ENCODE measurements at regions not wholly inside any gene's neighbourhood (a gene's known extent, or its start where the extent isn't known, plus 50 kb on each side); places are given as distances from the start of the nearest gene placed in this dataset.

GRCh38 chr10:28391283-28391682 lies 88.4 kb upstream of the MPP7 start:
- Histone ChIP-seq H3F3A (ENCODE audit: low read depth) (no peaks in the 10 kb centered on the region), H3K36me3 (ENCODE audit: insufficient read depth, low read length) (no peaks in the 10 kb centered on the region), H2AFZ (ENCODE audit: low read length) (no peak overlapping the region), H3K4me3 (ENCODE audit: low read length, poor library complexity, severe bottlenecking) (no peak overlapping the region), H3K27me3 (ENCODE audit: insufficient read depth, low read length, poor library complexity, severe bottlenecking) (no peaks in the 10 kb centered on the region), H3K79me2 (ENCODE audit: insufficient read depth, low read length) (no peaks in the 10 kb centered on the region), H4K20me1 (ENCODE audit: insufficient read depth, low read length, poor library complexity, severe bottlenecking) (no peaks in the 10 kb centered on the region), H3K4me2 (ENCODE audit: low read depth, low read length, poor library complexity, severe bottlenecking) (no peak overlapping the region), H3K4me1 (ENCODE audit: insufficient read depth, low read length, poor library complexity, severe bottlenecking) (no peaks in the 10 kb centered on the region), H3K9me3 (ENCODE audit: insufficient read depth, low read depth, low read length) (no peaks in the 10 kb centered on the region), H3K9me2 (replicated peaks; ENCODE audit: low read depth, low read length) (no peaks in the 10 kb centered on the region), H3K9ac (ENCODE audit: low read depth, low read length, poor library complexity, severe bottlenecking) (no peak overlapping the region)
- no peak for TF ChIP-seq CTCF (conservative IDR thresholded peaks at IDR 0.05; ENCODE audit: low read length)
- no peak for TF ChIP-seq EZH2phosphoT487 (IDR thresholded peaks at IDR 0.05; ENCODE audit: borderline replicate concordance)

GRCh38 chr10:28393956-28394568 lies 91.2 kb upstream of the MPP7 start:
- no peaks in the 10 kb centered on the region for H3F3A ChIP-seq (ENCODE audit: low read depth)
- H3K36me3 ChIP-seq (ENCODE audit: insufficient read depth, low read length) = no peaks in the 10 kb centered on the region
- no peaks in the 10 kb centered on the region for H3K79me2 ChIP-seq (ENCODE audit: insufficient read depth, low read length)
- TF ChIP-seq CTCF (conservative IDR thresholded peaks at IDR 0.05; ENCODE audit: low read length) = peak; percentile 98
- TF ChIP-seq EZH2phosphoT487 (IDR thresholded peaks at IDR 0.05; ENCODE audit: borderline replicate concordance) = no peak
- H3K9me2 ChIP-seq (replicated peaks; ENCODE audit: low read depth, low read length) = no peaks in the 10 kb centered on the region
- no peak overlapping the region for H2AFZ ChIP-seq (ENCODE audit: low read length)
- H3K9me3 ChIP-seq (ENCODE audit: insufficient read depth, low read depth, low read length) = no peaks in the 10 kb centered on the region
- H3K27me3 ChIP-seq (ENCODE audit: insufficient read depth, low read length, poor library complexity, severe bottlenecking) = no peaks in the 10 kb centered on the region
- peak overlapping the region; percentile 44 for H3K4me2 ChIP-seq (ENCODE audit: low read depth, low read length, poor library complexity, severe bottlenecking)
- H4K20me1 ChIP-seq (ENCODE audit: insufficient read depth, low read length, poor library complexity, severe bottlenecking) = no peaks in the 10 kb centered on the region
- H3K4me1 ChIP-seq (ENCODE audit: insufficient read depth, low read length, poor library complexity, severe bottlenecking) = no peaks in the 10 kb centered on the region
- no peak overlapping the region for H3K4me3 ChIP-seq (ENCODE audit: low read length, poor library complexity, severe bottlenecking)
- no peak overlapping the region for H3K9ac ChIP-seq (ENCODE audit: low read depth, low read length, poor library complexity, severe bottlenecking)

- Histone ChIP-seq H3K4me3 (ENCODE audit: low read length, poor library complexity, severe bottlenecking) (no peak overlapping the region), H3F3A (ENCODE audit: low read depth) (no peaks in the 10 kb centered on the region), H3K4me1 (ENCODE audit: insufficient read depth, low read length, poor library complexity, severe bottlenecking) (no peaks in the 10 kb centered on the region), H3K9ac (ENCODE audit: low read depth, low read length, poor library complexity, severe bottlenecking) (no peak overlapping the region), H3K36me3 (ENCODE audit: insufficient read depth, low read length) (no peaks in the 10 kb centered on the region), H2AFZ (ENCODE audit: low read length) (no peak overlapping the region), H4K20me1 (ENCODE audit: insufficient read depth, low read length, poor library complexity, severe bottlenecking) (no peaks in the 10 kb centered on the region), H3K79me2 (ENCODE audit: insufficient read depth, low read length) (no peaks in the 10 kb centered on the region), H3K4me2 (ENCODE audit: low read depth, low read length, poor library complexity, severe bottlenecking) (no peak overlapping the region), H3K9me3 (ENCODE audit: insufficient read depth, low read depth, low read length) (no peaks in the 10 kb centered on the region), H3K9me2 (replicated peaks; ENCODE audit: low read depth, low read length) (no peaks in the 10 kb centered on the region), H3K27me3 (ENCODE audit: insufficient read depth, low read length, poor library complexity, severe bottlenecking) (no peaks in the 10 kb centered on the region)
- TF ChIP-seq CTCF (conservative IDR thresholded peaks at IDR 0.05; ENCODE audit: low read length) (no peak), EZH2phosphoT487 (IDR thresholded peaks at IDR 0.05; ENCODE audit: borderline replicate concordance) (no peak)
Observed at GRCh38 chr10:28396331-28396730, 93.5 kb upstream of the MPP7 start.

All from Loucy (cell line).